HS-27A (cell line): ENCODE measurements at regions not wholly inside any gene's neighbourhood (a gene's known extent, or its start where the extent isn't known, plus 50 kb on each side); places are given as distances from the start of the nearest gene placed in this dataset.
"Not testable (repeated sequence)": the region's sequence is repeated elsewhere in the genome, so short reads cannot be mapped to it uniquely, and the experiment has no call there.

Source experiments
- DNase-seq: peaks from one replicate; pipeline ENCODE4 v3.0.0-alpha.2; 2012; ENCODE audit warnings: low read depth, missing footprints

DNA sequence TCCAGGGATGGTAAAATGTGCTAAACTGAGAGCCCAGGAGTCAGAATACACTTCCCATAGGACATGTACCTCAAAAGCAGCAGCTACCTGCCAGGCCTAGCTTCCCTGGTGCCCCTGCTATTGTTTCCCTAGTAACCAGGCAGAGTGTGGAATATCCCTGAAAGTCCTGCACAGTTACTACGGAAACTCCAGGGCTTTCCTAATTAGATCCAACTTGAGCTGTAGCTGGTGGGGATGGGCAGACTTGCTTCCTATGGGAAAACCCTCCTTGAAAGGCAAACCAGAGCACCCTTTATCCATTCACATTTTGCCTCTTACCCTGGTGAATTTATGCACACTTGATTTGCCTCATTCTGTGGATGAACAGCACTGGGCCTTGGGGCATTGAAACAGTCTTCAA is 559.9 kb upstream of the PBX1 start:
- no peak for DNase-seq

DNA sequence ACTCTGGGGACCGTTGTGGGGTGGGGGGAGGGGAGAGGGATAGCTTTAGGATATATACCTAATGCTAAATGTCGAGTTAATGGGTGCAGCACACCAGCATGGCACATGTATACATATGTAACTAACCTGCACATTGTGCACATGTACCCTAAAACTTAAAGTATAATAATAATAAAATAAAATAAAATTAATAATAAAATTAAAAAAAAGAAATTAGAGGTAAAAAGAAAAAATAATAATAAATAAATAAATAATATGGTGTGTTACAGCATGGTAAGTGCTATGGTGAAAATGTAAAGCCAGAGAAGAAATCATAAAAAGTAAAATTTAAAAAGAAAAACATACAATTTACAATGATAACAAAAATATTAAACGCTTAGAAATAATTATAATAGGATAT is 552.8 kb upstream of the PBX1 start:
- DNase-seq = not testable (repeated sequence)

DNA sequence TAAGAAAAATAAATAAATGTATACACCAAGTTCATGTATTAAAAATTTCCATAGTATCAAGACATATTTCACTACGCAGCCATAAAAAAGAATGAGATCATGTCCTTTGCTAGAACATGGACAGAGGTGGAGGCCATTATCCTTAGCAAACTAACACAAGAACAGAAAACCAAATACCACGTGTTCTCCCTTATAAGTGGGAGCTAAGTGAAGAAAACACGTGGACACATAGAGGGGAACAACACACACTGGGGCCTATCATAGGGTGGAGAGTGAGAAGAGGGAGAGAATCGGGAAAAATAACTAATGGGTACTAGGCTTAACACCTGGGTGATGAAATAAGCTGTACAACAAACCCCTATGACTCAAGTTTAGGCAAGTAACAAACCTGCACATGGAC is 552.4 kb upstream of the PBX1 start:
- DNase-seq = no peak

GRCh38 chr1:164017239-164017638 is 541.7 kb upstream of the PBX1 start:
- DNase-seq = no peak

DNA sequence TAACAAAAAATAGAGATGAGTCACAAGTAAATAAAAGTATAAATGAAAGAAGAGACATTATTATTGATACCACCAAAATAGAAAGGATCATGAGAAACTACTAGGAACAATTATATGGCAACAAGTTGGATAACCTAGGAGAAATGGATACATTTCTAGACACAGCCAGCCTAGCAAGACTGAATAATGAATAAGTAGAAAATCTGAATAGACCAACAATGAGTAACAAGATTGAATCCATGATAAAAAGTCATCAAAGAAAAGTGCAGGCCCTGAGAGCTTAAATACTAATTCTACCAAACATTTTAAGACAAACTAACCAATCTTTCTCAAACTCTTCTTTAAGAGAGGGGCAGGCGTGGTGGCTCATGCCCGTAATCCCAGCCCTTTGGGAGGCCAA is 538.6 kb upstream of the PBX1 start:
- no peak for DNase-seq

GRCh38 chr1:164021813-164022212 is 537.2 kb upstream of the PBX1 start:
- DNase-seq = no peak

- no peak for DNase-seq
Measured at GRCh38 chr1:164033782-164034181, 525.2 kb upstream of the PBX1 start.

GRCh38 chr1:164040754-164041153 is 518.2 kb upstream of the PBX1 start:
- DNase-seq = no peak

DNA sequence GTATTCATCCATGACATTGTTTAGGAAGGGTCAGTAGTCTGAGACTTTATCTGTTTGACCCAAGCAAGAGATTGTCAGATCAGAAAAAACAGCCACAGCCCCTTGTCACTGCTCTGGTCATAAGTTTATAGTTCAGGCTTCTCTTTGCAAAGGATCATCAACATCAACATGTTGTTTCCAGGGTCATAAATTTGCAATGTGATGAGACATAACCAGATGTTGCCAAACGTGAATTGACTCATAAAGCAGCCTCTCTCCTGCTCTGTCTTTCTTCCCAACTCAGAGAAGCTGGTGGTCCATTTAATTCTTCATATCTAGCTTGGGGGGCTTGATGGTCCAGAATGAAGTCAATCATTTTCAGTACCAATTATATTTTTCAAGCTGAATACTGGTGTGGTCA is 507.2 kb upstream of the PBX1 start:
- DNase-seq = no peak

DNA sequence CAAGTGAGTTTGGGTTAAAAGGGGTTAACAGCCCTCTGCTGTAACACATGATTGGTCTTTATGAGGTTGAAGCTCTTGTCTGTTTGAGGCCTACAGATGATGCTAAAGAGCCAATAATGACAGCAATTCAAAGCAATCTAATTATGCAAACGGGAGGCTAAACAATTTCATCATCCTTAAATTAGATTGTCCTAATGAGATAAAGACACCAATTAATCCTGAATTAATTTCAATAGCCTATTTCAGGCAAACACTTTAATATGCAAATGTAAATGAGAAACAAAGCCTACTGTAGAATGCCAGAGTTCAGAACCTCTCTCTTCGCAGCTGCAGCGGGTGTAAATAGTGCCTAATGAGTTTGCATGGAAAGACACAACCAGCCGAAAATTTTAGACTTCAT is 504.7 kb upstream of the PBX1 start:
- DNase-seq = no peak

- DNase-seq = no peak
Measured at GRCh38 chr1:164058198-164058597, 500.8 kb upstream of the PBX1 start.

- no peak for DNase-seq
Measured at GRCh38 chr1:164061528-164061927, 497.5 kb upstream of the PBX1 start.

- no peak for DNase-seq
Measured at GRCh38 chr1:164064501-164064900, 494.5 kb upstream of the PBX1 start.

DNA sequence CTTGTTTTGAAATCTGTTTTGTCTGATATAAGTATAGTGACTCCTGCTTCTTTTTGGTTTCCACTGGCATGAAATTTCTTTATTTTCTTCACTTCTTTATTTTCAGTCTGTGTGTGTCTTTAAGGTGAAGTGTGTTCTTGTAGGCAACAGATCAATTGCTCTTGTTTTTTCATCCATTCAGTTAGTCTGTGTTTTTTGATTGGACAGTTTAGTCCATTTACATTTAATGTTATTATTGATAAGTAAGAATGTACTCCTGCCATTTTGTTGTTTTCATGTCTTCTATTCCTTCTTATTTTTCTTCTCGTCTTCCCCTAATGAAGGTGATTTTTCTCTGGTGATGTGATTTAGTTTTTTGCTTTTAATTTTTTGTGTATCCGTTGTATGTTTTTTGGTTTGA is 487.7 kb upstream of the PBX1 start:
- no peak for DNase-seq

GRCh38 chr1:164086832-164087231 is 472.2 kb upstream of the PBX1 start:
- no peak for DNase-seq

GRCh38 chr1:164087906-164088453 is 471.0 kb upstream of the PBX1 start:
- no peak for DNase-seq

GRCh38 chr1:164092603-164093353 is 466.2 kb upstream of the PBX1 start:
- DNase-seq = no peak

DNA sequence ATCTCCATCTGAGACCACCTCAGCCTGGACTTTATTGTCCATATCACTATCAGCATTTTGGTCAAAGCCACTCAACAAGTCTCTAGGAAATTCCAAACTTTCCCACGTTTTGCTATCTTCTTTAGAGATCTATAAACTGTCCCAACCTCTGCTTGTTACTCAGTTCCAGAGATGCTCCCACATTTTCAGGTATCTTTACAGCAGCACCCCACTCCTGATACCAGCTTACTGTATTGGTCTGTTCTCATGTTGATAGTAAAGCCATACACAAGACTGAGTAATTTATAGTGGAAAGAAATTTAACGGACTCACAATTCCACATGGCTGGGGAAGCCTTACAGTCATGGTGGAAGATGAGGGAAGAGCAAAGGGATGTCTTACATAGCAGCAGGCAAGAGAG is 465.4 kb upstream of the PBX1 start:
- DNase-seq = no peak

DNA sequence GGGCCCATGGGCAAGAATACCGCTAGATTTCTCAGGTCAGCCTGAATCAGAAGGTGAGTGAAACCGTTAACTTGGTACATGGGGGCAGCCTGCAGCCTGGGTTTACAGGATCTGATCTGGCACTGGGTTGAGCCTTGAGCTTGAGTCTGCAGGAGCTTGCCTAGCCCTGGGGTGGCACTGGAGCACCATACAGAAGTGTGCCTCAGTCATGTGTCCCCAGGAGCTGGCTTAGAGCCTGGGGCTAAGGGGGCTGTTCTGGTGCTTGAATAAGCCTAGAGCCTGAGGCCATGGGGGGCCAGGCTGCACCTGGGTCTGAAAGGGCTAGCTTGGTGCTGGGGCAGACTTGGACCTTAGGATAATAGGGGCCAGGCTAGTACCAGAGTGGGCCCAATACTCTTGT is 457.2 kb upstream of the PBX1 start:
- no peak for DNase-seq

DNA sequence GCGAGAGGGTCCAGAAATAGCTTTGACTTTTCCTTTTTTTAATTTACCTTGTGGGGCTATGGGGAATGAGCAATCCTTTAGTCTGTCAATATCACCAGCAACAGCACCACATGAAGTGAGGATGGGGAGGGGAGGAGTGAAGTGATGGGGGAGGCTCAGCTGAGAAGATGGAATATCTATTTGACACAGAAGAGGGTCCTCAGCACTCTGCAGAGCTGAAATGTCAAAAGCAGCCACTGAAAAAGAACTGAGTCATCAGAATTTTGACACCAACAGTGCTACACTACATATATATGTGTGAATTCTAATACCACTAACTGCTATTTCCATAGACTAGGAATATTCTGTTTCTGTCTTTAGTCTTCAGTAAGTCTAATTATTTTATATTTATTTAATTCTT is 427.0 kb upstream of the PBX1 start:
- no peak for DNase-seq

- no peak for DNase-seq
Measured at GRCh38 chr1:164137273-164137925, 421.6 kb upstream of the PBX1 start.

DNA sequence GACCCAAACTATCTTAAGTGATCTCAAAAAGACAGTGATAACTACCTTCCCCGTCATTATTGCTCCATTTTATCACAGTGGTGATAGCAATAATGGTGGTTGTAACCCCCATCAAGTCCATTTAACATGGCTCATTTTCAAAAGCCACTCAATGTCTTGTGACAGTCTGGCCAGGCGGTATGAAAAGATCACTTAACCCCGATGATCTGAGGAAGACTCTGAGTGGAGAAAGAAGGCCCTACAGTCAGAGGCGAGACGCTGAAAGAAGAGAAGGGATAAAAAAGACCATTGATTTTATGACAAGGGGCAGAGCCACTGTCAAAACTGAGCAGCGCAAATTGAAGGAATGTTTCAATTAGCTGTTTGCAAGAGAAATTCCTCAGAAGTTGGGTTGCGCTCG is 417.2 kb upstream of the PBX1 start:
- DNase-seq = no peak

DNA sequence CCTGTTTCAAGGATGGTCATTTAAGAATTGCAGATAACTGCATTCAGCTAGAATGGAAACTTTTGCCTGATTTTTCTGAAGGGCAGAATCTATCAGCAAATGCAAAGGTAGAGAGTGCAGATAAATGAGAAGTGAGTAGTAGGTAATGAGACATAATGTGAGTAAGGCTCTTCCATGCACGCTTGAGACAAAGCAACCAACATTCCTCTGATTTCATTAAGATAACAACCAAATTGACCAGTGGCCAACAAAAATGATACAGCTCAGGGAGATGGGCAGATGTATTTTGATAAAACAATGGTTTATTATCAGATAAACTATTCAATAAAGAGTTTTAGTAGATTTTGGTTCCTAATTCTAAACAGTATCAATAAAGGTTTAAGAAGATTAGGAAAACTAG is 404.4 kb upstream of the PBX1 start:
- DNase-seq = no peak

- DNase-seq = no peak
Measured at GRCh38 chr1:164155347-164155746, 403.6 kb upstream of the PBX1 start.
